ENCODE measurements at regions not wholly inside any gene's neighbourhood (a gene's known extent, or its start where the extent isn't known, plus 50 kb on each side); places are given as distances from the start of the nearest gene placed in this dataset.
A peak's percentile ranks its signal among the peaks of the same experiment; 100 is the strongest.

GRCh38 chr17:33811984-33812577 lies 443.0 kb upstream of the CCL2 start:
- DNase-seq: no peak
- Histone ChIP-seq H3K36me3 (no peaks in the 10 kb centered on the region), H3K9me3 (no peaks in the 10 kb centered on the region), H3K4me1 (no peaks in the 10 kb centered on the region), H3K27ac (peak overlapping the region in 2 of 4 donors; percentile 67 to 68), H3K4me3 (no peak overlapping the region), H3K27me3 (peaks cover 0 to 64% (median 0%) of the 10 kb centered on the region in 4 donors)
- TF ChIP-seq CTCF (IDR thresholded peaks at IDR 0.05) (no peak), POLR2A (IDR thresholded peaks at IDR 0.05) (no peak)
- 42 to 50% methylated on average over 3 to 4 of the region's 4 CpGs for WGBS, 2 donors
- intact Hi-C loops (cut with DNase I): no loop called here

DNA sequence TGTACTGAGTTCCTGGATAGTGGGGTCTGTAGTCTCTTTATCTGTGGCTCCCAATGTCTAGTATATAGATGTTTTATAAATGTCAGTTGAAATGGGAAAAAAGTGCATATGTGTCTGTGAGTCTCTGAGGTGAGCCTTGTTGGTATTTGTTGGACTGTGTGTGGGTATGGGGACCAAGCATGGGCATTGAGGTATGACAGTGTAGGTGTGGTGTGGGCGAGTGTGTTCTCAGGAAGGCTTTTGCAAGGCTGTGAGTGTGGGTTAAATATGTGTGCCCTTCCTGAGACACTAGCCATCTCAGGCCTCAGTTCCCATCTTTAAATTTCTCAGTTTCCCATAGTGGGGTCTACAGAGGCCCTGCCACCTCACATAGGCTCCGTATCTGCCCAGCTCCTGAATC lies 440.2 kb upstream of the CCL2 start:
- no peaks in the 10 kb centered on the region for H3K36me3 ChIP-seq
- H3K27ac ChIP-seq: no peak overlapping the region
- WGBS, 2 donors: 49 to 70% methylated on average over 2 of the region's 2 CpGs
- H3K9me3 ChIP-seq: no peaks in the 10 kb centered on the region
- no peak overlapping the region for H3K4me3 ChIP-seq
- no peak for DNase-seq
- H3K4me1 ChIP-seq: no peaks in the 10 kb centered on the region
- TF ChIP-seq POLR2A (IDR thresholded peaks at IDR 0.05): no peak
- no peak for TF ChIP-seq CTCF (IDR thresholded peaks at IDR 0.05)
- peaks cover 0 to 82% (median 0%) of the 10 kb centered on the region in 4 donors for H3K27me3 ChIP-seq
- intact Hi-C loops (cut with DNase I): no loop called here

GRCh38 chr17:33816036-33816435 lies 439.0 kb upstream of the CCL2 start:
- Histone ChIP-seq H3K27me3 (peaks cover 0 to 80% (median 0%) of the 10 kb centered on the region in 4 donors), H3K9me3 (no peaks in the 10 kb centered on the region), H3K4me3 (no peak overlapping the region), H3K36me3 (no peaks in the 10 kb centered on the region), H3K4me1 (no peaks in the 10 kb centered on the region), H3K27ac (no peak overlapping the region)
- no peak for TF ChIP-seq CTCF (IDR thresholded peaks at IDR 0.05)
- TF ChIP-seq POLR2A (IDR thresholded peaks at IDR 0.05): no peak
- intact Hi-C loops (cut with DNase I): no loop called here
- no peak for DNase-seq
- WGBS, 2 donors: 65 to 85% methylated on average over 2 of the region's 2 CpGs

DNA sequence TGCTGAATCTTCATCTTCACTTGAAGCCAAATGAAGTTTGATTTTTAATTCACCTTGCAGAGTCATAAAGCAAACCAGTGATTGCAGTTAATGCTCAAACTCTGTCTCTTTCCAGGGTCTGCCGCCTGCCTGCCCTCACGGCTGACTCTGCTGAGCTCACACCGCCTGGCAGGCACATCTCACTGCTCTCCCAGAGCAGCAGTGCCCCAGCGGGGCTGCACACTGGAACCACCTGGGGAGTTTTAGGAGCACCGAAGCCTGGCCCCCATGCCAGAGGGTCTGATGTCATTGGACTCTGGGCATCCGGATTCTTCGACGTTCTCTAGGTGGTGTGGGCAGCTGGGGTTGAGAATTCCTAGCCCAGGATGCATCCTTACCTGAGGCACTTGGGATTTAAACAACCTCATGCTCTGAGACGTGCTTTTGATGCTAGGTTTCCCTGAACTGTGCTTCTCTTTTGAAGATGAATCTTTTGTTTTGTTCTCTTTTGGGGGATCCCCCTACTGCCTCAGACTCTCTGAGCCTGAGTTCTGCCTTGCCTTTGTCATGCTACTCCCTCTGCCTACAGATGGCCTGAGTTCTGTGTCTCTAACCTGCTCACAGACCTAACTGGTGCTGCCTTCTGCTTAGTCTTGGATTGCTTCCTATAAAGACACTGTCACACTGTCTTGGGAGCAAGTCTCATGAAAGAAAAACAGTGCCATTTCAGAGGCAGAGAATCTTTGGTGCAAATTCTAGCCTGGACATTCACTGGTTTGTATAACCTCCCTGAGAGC lies 438.1 kb upstream of the CCL2 start:
- Histone ChIP-seq H3K4me3 (no peak overlapping the region), H3K36me3 (no peaks in the 10 kb centered on the region), H3K27me3 (peaks cover 0 to 81% (median 0%) of the 10 kb centered on the region in 4 donors), H3K27ac (no peak overlapping the region), H3K4me1 (no peaks in the 10 kb centered on the region), H3K9me3 (no peaks in the 10 kb centered on the region)
- 51 to 65% methylated on average over 4 to 6 of the region's 9 CpGs for WGBS, 2 donors
- intact Hi-C loops (cut with DNase I): no loop called here
- no peak for TF ChIP-seq POLR2A (IDR thresholded peaks at IDR 0.05)
- no peak for TF ChIP-seq CTCF (IDR thresholded peaks at IDR 0.05)
- no peak for DNase-seq

GRCh38 chr17:33819539-33819938 lies 435.5 kb upstream of the CCL2 start:
- WGBS, 2 donors: 61 to 68% methylated on average over 4 of the region's 4 CpGs
- Histone ChIP-seq H3K27ac (no peak overlapping the region), H3K9me3 (no peaks in the 10 kb centered on the region), H3K4me1 (no peaks in the 10 kb centered on the region), H3K4me3 (no peak overlapping the region), H3K27me3 (peaks cover 0 to 82% (median 0%) of the 10 kb centered on the region in 4 donors), H3K36me3 (no peaks in the 10 kb centered on the region)
- no peak for DNase-seq
- intact Hi-C loops (cut with DNase I): no loop called here
- TF ChIP-seq POLR2A (IDR thresholded peaks at IDR 0.05) (no peak), CTCF (IDR thresholded peaks at IDR 0.05) (no peak)

Measured in esophagus squamous epithelium (tissue), 5 donors.